ENCODE measurements at regions not wholly inside any gene's neighbourhood (a gene's known extent, or its start where the extent isn't known, plus 50 kb on each side); places are given as distances from the start of the nearest gene placed in this dataset.

DNA sequence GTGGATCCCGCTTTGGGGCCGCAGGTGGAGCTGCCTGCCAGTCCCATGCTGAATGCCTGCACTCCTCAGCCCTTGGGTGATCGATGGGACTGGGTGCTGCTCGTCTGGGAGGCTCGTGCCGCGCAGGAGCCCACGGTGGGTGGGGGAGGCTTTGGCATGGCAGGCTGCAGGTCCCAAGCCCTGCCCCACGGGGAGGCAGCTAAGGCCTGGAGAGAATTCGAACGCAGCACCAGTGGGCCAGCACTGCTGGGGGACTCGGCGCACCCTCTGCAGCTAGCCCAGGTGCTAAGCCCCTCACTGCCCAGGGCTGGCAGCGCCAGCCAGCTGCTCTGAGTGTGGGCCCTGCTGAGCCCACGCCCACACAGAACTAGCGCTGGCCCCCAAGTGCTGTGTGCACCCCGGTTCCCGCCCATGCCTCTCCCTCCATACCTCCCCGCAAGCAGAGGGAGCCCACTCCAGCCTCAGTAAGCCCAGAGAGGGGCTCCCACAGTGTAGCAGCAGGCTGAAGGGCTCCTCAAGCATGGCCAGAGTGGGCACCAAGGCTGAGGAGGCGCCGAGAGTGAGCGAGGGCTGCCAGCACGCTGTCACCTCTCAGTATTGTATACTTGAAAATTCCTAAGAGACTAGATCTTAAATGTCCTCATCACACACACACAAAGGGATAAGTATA, 1654.2 kb upstream of the SLC39A10 start:
- DNase-seq (ENCODE audit: low spot score), result no peak

DNA sequence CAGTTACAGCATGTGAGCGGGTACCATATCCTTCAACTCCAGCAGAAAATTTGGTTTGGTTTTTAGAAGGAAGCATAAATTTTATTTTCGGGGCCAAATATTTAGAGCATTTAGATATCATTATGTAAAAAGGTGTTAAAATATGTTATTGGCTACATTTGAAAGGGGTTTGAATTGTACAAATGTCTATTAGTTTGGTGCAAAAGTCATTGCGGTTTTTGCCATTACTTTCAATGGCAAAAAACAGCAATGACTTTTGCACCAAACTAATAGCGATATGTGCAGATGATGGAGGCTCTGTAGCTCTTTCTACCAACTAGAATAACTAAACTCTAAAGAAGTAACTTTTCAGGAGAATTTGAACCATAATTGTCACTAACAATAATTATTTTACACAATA, 1666.2 kb upstream of the SLC39A10 start:
- DNase-seq (ENCODE audit: low spot score), result no peak

DNA sequence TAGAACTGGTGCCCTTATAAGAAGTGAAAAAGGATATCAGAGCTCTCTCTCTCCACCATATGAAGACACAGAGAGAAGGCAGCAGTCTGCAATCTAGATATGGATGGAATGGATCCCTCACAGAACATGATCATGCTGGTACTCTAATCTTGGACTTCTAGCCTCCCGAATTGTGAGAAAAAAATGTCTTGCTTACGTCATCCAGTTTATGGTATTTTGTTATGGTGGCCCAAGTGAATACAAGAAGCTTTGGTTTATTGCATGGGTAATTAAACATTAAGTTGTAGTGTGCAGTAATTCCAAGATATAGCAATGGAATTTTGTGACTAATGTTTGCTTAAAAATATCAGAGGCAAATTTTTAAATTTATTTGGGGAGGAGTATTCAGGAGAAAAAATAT, 1667.4 kb upstream of the SLC39A10 start:
- no peak for DNase-seq (ENCODE audit: low spot score)

DNA sequence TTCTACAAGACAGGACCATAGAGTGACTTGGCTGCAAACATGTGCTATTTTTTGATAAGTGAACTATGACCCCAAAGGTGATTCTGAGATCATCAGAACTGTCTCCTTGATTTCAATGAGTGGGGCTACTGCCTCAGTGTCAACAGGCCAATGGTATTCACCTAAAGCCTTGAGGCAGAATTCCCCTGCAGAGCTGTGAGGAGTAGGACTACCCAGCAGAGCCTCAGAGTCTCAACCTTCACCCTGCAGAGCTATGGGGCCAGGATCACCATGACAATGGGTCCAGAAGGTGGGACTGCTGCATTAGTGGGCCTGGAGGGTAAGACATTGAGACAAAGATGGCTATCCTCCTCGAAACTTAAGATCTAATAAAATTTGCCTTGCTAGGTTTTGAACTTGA, 1668.2 kb upstream of the SLC39A10 start:
- no peak for DNase-seq (ENCODE audit: low spot score)

DNA sequence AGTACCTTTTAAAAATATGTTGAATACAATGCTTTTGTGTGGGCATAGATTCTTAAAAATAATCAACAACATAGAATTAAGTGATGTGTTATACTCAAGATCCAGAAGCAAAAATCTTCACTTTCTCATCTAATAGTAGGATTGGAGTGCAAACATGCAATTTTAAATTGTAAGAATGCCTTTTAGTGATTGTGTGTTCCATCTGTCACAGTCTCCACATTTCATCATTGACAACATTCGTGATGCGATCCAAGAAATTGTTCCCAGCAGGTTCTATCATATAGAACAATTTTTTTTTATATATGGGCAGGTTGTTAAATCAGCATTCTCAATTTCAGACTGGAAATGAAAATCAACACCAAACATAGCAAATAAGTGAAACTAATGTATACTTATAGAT, 1671.8 kb upstream of the SLC39A10 start:
- DNase-seq (ENCODE audit: low spot score), result no peak

DNA sequence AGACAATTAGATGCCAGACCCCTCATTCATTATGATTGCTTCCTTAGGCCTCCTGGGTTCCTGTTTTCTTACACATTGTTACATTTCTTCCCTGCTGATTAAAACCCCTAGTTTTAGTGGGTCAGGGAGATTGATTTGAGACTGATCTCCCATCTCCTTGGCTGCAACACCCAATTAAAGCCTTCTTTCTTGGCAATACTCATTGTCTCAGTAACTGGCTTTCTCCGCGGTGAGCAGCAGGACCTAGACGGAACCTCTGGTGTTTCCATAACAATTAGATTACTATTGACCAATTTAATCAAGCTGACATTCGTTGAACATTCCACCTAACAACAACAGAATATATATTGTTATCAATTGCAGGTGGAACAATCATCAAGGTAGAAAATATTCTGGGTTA, 1676.4 kb upstream of the SLC39A10 start:
- DNase-seq (ENCODE audit: low spot score), result no peak

DNA sequence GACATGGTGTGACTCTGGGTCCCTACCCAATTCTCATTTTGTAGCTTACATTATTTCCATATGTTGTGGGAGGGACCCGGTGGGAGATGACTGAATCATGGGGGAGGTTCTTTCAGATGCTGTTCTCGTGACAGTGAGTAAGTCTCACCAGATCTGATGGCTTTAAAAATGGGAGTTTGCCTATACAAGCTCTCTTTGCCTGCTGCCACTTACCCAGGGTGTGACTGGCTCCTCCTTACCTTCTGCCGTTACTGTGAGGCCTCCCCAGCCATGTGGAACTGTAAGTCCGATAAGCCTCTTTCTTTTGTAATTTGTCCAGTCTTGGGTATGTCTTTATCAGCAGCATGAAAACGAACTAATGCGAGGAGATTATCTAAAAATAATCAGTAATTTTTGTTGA, 1683.2 kb upstream of the SLC39A10 start:
- no peak for DNase-seq (ENCODE audit: low spot score)

DNA sequence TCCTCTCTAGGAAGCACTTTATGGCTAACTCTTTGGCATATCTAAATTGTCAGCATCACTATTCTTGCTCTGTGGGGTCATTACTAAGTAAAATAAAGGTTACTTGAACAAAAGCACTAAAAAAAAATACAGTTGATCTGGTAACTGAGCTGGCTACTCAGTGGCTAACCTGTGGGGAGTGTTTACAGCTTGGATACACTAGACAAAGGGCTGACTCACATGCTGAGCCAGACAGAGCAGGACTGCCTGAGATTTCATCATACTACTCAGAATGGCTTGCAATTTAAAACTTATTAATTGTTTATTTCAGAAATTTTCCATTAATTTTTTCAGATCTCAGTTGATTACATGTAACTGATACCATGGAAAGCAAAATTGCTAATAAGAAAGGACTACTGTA, 1690.4 kb upstream of the SLC39A10 start:
- no peak for DNase-seq (ENCODE audit: low spot score)

DNA sequence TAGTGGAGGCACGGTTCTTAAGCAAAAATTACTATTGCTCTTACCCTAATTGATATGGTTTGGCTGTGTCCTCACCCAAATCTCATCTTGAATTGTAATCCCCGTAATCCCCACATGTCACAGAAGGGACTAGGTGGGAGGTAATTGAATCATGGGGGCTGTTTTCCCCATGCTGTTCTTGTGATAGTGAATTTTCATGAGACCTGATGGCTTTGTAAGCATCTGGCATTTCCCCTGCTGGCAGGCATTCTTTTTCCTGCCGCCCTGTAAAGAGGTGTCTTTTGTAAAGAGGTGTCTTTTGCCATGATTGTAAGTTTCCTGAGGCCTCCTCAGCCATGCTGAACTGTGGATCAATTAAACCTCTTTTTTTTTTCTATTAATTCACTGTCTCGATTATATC, 1691.8 kb upstream of the SLC39A10 start:
- no peak for DNase-seq (ENCODE audit: low spot score)

DNA sequence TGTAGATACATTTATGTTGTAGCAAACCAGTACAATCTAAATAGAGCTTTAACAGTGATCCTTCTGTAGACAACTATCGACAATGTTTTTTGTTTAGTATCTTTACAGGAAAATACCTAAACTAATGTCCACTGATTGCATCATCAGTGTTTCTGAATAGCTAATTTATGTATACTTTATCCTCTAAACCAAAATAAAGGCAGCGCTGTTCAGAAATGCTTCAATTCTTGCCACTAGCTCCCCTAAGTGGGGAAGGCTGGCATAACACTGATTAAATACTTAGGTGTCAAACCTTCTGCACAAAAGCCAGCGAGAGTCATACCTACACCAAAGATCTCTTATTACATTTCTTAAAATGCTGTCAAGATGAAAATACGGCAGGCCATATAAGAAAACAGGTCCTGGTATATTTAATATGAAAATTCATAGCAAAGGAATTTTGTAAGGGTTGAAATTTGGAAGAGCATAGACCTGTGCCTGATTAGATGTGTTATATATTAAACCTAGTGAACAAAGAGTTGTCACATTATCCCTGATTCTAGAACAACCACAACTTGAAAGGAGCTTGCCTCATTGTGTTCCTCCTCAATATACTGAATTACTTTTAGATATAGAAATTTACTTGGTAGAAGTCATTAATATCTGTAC, 1693.4 kb upstream of the SLC39A10 start:
- DNase-seq (ENCODE audit: low spot score), result peak; percentile 24

DNA sequence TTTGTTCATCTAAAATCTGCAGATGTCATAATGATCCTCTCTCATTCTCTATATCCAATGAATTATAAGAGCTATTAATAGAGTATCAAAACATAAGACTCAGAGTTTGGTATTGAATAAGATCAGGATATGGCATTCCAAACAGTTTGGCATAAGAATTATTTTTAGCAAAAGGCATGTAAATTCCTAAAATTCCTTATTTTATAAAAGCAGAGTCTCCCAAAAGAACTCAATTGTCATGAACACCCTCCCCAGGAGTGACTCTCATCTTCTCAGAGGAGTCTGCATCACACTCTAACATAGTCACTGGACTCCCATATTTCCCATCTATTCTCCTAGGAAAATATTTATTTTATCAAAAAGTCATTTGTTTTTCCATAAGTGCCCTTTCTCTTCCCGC, 1710.2 kb upstream of the SLC39A10 start:
- DNase-seq (ENCODE audit: low spot score), result no peak

DNA sequence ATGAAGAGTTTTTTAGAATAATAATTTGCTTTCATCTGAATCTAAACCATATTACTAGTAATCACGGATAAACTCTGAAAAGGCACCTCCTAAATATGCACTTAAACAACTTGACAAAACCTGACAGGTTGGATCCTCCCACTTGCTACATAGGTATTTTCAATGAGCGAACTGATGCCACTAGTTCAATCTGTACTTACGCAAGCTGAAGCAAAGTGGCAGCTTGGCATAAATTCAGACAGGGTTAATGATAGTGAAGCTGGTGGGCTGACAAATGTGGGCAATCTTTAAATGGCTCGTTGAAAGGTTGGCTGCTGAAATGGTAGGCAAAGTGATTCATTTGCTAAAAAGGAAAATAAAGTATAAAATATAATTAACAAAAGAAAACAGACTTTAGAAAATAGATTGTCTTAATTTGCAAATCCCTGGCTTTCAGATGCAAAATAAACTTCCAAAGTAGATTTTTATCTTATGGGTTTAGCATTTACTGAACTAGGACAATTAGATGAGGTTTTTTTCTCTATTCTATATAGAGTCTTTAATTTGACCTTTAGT, 1713.5 kb upstream of the SLC39A10 start:
- DNase-seq (ENCODE audit: low spot score), result no peak

DNA sequence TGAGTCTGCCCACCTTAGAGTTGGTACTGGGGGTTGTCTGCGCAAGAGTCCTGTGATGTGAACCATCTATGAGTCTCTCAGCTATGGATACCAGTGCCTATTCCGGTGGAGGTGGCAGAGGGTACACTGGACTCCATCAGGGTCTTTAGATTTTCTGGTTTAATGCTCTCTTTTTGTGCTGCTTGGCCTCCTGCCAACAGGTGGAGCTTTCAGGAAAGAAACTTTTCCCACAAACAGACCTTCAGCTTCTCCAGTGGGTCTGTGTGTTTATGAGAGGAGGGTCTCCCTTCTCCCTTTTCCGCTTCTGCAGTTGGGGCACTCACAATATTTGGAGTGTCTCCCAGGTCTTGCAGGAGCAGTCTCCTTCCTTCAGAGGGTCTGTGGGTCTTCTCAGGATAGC, 1721.9 kb upstream of the SLC39A10 start:
- DNase-seq (ENCODE audit: low spot score), result no peak

DNA sequence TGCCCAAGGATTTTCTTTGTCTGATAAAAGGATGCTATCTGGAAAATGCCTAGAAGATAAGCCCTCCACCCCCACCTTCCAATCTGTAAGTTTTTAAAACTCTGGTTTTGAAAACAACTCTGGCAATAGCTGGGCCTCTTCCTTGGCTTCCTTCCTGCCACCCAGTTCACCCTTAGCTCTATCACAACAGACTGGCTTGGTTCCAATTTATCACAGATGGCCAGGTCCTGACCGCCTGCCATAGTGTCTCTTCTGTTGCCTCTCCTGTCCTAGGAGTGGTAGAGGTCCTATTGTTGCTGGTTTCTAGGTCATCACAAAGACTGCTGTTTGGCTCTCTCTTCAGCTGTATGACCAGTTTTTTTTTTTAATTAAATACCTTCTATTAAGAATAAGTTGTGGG, 1727.9 kb upstream of the SLC39A10 start:
- DNase-seq (ENCODE audit: low spot score), result no peak

DNA sequence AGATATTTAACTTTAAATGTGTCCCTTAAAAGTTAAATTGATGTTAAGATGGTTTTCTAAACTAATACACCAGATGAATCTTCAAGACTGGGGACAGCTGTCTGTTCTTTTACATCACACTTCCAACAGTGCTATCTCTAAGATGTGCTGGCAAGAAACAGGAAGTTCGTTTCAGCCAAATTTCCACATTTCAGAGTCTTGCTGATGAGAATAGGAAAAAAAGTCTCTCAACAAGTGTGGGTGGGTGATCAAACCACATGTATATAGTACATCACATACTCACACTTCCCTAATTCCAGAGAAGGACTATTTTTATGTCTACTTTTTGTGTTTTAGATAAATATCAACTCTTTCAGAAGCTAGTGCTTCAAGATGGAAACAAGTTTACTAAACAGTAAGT, 1712.8 kb upstream of the TMEFF2 start:
- DNase-seq (ENCODE audit: low spot score), result no peak

DNA sequence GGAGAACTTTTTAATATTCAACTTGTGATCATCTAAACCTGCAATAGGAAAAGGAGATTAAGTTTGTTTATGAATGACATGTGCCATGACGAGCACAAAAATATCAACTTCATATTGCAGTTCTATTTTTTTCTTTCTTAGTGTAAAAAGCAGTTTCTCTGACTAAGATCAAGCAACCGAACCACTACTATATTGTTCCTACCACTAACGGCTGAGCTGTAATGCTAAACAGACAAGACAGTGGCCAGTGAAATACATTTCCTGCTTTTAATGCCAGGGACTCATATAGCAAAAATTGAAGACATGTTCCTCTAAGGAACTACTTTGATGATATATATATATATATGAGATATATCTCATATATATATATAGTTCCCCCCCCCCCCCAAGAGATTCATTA, 1705.6 kb upstream of the TMEFF2 start:
- no peak for DNase-seq (ENCODE audit: low spot score)

DNA sequence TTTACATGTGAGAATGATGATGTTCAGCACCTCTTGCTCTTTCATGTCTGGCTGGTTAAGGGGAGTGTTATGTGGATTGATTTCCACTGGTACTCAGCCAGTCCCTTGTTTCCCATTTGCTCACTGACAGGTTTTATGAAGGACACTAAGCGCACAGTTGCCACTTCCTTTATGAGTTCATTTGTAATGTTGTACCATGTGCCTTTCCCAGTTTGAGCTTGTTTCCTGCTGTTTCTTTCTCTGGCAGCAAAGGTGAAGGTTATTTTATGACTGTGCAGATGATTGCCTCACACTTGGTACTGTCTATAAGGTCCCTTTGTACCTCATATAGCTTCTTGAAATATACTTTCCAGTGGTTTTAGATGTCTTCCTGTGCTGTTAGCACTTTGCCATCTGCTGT, 1700.5 kb upstream of the TMEFF2 start:
- DNase-seq (ENCODE audit: low spot score), result peak; percentile 72

DNA sequence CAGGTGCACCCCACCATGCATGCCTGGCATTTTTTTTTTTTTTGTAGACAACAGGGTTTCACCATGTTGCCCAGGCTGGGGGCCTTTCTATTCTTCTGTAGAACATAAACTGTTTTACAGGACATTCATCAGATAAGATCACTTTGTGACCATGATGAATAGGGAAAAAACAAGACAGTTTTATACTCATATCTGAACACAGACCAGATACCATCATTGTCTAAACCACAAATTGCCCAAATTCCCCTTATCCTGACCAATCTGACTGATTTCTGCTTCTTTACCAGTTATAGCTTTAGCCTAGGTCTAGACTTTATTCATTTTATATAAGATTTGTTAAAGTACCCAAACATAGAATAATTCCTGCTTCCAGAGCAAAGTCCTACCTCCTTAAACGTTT, 1699.3 kb upstream of the TMEFF2 start:
- DNase-seq (ENCODE audit: low spot score), result peak; percentile 55

DNA sequence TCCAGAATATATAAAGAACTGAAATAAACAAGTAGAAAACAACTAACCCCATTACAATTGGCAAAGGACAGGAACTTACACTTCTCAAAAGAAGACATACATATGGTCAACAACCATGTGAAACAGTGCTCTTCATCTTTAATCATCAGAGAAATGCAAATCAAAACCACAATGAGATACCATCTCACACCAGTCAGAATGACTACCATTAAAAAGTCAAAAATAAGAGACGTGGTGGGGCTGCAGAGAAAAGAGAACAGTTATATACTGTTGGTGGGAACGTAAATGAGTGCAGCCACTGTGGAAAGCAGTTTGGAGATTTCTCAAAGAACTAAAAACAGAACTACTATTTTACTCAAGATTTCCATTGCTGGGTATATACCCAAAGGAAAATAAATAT, 1696.3 kb upstream of the TMEFF2 start:
- DNase-seq (ENCODE audit: low spot score), result peak; percentile 61

DNA sequence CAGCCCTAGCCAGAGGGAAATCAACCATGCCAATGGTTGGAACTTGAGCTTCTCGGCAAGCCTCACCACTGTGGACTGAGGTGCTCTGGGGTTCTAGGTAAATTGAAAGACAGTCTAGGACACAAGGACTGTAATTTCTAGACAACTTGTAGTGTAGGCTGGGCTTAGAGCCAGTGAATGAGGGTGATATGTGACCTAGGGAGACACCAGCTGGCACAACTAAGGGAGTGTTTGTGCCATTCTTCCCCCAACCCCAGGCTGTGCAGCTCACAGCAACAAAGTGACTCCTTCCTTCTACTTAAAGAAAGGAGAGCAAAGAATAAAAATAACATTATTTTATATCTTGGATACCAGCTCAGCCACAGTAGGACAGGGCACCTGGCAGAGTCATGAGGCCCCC, 1690.7 kb upstream of the TMEFF2 start:
- DNase-seq (ENCODE audit: low spot score), result no peak

DNA sequence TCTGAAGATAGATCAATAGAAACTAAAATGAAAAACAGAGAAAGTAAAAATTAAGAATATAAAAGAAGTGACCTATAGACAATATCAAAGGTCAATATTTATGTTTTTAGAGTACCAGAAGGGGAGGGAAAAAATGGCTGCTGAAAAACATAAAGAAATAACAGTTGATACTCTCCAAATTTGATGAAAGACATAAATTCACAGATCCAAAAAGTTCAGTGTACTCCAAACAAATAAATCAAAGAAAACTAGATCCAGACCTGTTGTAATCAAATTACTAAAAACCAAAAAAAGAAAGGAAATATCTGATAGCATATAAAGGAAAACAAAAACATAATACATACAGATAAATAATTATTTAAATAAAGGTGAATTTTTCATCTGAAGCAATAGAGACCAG, 1689.1 kb upstream of the TMEFF2 start:
- no peak for DNase-seq (ENCODE audit: low spot score)

DNA sequence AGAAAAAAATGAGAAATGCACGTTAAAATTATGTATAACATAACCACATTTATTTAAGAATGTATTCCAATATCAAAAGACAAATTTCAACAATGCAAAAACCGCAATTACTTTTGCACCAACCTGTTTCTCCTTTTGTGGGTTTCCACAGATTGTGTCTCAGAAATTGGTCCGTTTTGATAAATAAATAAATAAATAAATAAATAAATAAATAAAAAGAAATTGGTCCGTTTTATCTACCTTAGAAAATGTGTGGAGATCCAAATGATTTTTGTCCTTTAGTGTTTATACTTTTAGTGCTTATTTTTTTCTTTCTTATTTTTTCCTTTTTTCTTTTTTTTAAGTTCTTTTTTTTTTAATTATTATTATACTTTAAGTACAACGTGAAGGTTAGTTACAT, 1682.2 kb upstream of the TMEFF2 start:
- DNase-seq (ENCODE audit: low spot score), result no peak

DNA sequence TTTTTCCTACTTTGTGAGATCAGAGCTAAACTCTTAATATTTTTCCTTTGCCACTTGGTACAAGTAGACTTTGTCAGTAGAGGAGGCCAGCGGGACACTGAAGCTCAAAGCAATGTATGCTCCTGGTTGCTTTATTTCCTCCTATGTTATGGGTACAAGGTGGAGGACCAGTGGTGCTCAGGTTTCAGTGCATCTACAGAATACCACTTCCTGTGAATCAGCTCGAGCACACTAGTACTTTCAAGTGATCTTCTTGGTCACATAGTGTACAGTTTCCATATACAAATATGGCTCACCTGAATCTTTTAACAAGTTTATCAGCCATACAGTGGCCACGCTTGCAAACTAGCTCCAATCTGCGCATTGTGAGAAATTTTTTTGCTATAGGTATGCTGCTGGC, 1674.8 kb upstream of the TMEFF2 start:
- no peak for DNase-seq (ENCODE audit: low spot score)

DNA sequence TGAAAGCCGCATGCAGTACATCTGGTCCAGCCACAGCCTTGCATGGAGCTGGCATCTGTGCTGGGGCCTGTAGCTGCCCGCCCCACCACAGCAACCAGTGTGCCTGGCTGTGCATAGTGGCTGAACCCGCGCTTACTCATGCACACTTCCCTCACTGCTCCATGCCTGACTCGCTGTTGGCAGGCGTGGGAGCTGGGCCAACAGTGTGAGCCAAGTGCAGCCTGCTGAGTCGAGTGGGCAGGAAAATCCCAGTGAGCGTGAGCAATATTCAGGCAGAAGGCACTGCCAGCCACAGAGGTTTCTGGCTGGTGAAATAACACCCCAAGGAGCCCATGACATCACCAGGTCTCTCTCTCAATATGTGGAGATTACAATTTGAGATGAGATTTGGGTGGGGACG, 1674.1 kb upstream of the TMEFF2 start:
- no peak for DNase-seq (ENCODE audit: low spot score)
